ENCODE measurements at regions not wholly inside any gene's neighbourhood (a gene's known extent, or its start where the extent isn't known, plus 50 kb on each side); places are given as distances from the start of the nearest gene placed in this dataset.

GRCh38 chr5:87074072-87074471 is 193.6 kb upstream of the RASA1 start:
- CTCF ChIA-PET (ENCODE audit: unreplicated experiment) = interaction anchor here (1.4 kb wide), 1 partner anchor 46 kb away, joined by 3 read pairs; no protein-coding TSS in a partner anchor
- peak overlapping the region; percentile 90; the same call in 1 of the 2 replicates for H2AFZ ChIP-seq (ENCODE audit: low read length)

GRCh38 chr5:87074934-87075541 is 192.6 kb upstream of the RASA1 start:
- peak overlapping the region; percentile 75 for H3K4me2 ChIP-seq (ENCODE audit: low read length)
- H4K20me1 ChIP-seq (ENCODE audit: insufficient read depth, low read length) = no peaks in the 10 kb centered on the region
- no peaks in the 10 kb centered on the region for H3K9me2 ChIP-seq (ENCODE audit: insufficient read depth, low read length)
- intact Hi-C loops (cut with micrococcal nuclease; ENCODE audit: unreplicated experiment) = loop anchor here (5.0 kb wide), 1 partner anchor 327 kb away; no protein-coding TSS in a partner anchor
- peak; percentile 90 for DNase-seq (ENCODE audit: low spot score)
- H3K79me2 ChIP-seq (ENCODE audit: insufficient read depth, low read depth, low read length) = no peaks in the 10 kb centered on the region
- CTCF ChIA-PET (ENCODE audit: unreplicated experiment) = interaction anchor here (0.6 to 1.4 kb wide), 2 partner anchors 45 to 429 kb away, joined by 3 read pairs; no protein-coding TSS in a partner anchor
- POLR2A ChIA-PET = interaction anchor here (0.7 to 2.0 kb wide), 10 partner anchors 10 to 446 kb away, joined by 3 to 12 read pairs (median 4); partner anchors contain the start of gene RASA1
- peak overlapping the region; percentile 84 for H3K27ac ChIP-seq (ENCODE audit: low read depth, low read length, poor library complexity, severe bottlenecking)
- H3K36me3 ChIP-seq (ENCODE audit: insufficient read depth, low read length) = no peaks in the 10 kb centered on the region
- H3K4me3 ChIP-seq (ENCODE audit: low read depth, low read length, poor library complexity, severe bottlenecking) = peak overlapping the region; percentile 19
- peak overlapping the region; percentile 90 for H2AFZ ChIP-seq (ENCODE audit: low read length)
- H3K4me1 ChIP-seq (ENCODE audit: insufficient read depth, low read length, poor library complexity, severe bottlenecking) = peaks cover 46% of the 10 kb centered on the region
- BruUV-seq (replicated peaks) = no TSS peak
- no peaks in the 10 kb centered on the region for H3K9me3 ChIP-seq (ENCODE audit: low read length)
- TF ChIP-seq EZH2phosphoT487 (IDR thresholded peaks at IDR 0.05; ENCODE audit: borderline replicate concordance, low read depth, low read length) (no peak), CTCF (conservative IDR thresholded peaks at IDR 0.05; ENCODE audit: low read length) (no peak)

More at GRCh38 chr5:87074072-87074471, 193.6 kb upstream of the RASA1 start:
- Histone ChIP-seq H3K4me1 (ENCODE audit: insufficient read depth, low read length, poor library complexity, severe bottlenecking) (peaks cover 43% of the 10 kb centered on the region), H3K79me2 (ENCODE audit: insufficient read depth, low read depth, low read length) (no peaks in the 10 kb centered on the region), H4K20me1 (ENCODE audit: insufficient read depth, low read length) (no peaks in the 10 kb centered on the region), H3K9me3 (ENCODE audit: low read length) (no peaks in the 10 kb centered on the region), H3K36me3 (ENCODE audit: insufficient read depth, low read length) (no peaks in the 10 kb centered on the region), H3K27ac (ENCODE audit: low read depth, low read length, poor library complexity, severe bottlenecking) (peak overlapping the region; percentile 84), H3K9me2 (ENCODE audit: insufficient read depth, low read length) (no peaks in the 10 kb centered on the region), H3K4me2 (ENCODE audit: low read length) (peak overlapping the region; percentile 75; the same call in 1 of the 2 replicates), H3K4me3 (ENCODE audit: low read depth, low read length, poor library complexity, severe bottlenecking) (no peak overlapping the region)
- POLR2A ChIA-PET = interaction anchor here (0.6 to 2.0 kb wide), 6 partner anchors 8 to 191 kb away, joined by 3 to 12 read pairs (median 6); no protein-coding TSS in a partner anchor
- intact Hi-C loops (cut with micrococcal nuclease; ENCODE audit: unreplicated experiment) = loop anchor here (5.0 kb wide), 1 partner anchor 328 kb away; no protein-coding TSS in a partner anchor
- peak; percentile 44 for DNase-seq (ENCODE audit: low spot score)
- BruUV-seq (replicated peaks) = no TSS peak
- TF ChIP-seq EZH2phosphoT487 (IDR thresholded peaks at IDR 0.05; ENCODE audit: borderline replicate concordance, low read depth, low read length) = no peak
- TF ChIP-seq CTCF (conservative IDR thresholded peaks at IDR 0.05; ENCODE audit: low read length) = no peak

GRCh38 chr5:87076411-87076810 is 191.3 kb upstream of the RASA1 start:
- DNase-seq (ENCODE audit: low spot score) = no peak
- no peak overlapping the region for H3K4me3 ChIP-seq (ENCODE audit: low read depth, low read length, poor library complexity, severe bottlenecking)
- TF ChIP-seq EZH2phosphoT487 (IDR thresholded peaks at IDR 0.05; ENCODE audit: borderline replicate concordance, low read depth, low read length) = no peak
- TF ChIP-seq CTCF (conservative IDR thresholded peaks at IDR 0.05; ENCODE audit: low read length) = no peak
- H3K4me1 ChIP-seq (ENCODE audit: insufficient read depth, low read length, poor library complexity, severe bottlenecking) = peaks cover 56% of the 10 kb centered on the region
- intact Hi-C loops (cut with micrococcal nuclease; ENCODE audit: unreplicated experiment) = no loop called here
- no TSS peak for BruUV-seq (replicated peaks)
- POLR2A ChIA-PET = interaction anchor here (1.4 kb wide), 1 partner anchor 41 kb away, joined by 4 read pairs; no protein-coding TSS in a partner anchor
- no peaks in the 10 kb centered on the region for H3K9me3 ChIP-seq (ENCODE audit: low read length)
- no peak overlapping the region for H3K4me2 ChIP-seq (ENCODE audit: low read length)
- H3K27ac ChIP-seq (ENCODE audit: low read depth, low read length, poor library complexity, severe bottlenecking) = no peak overlapping the region
- H3K9me2 ChIP-seq (ENCODE audit: insufficient read depth, low read length) = no peaks in the 10 kb centered on the region
- H4K20me1 ChIP-seq (ENCODE audit: insufficient read depth, low read length) = no peaks in the 10 kb centered on the region
- no peaks in the 10 kb centered on the region for H3K36me3 ChIP-seq (ENCODE audit: insufficient read depth, low read length)
- no peak overlapping the region for H2AFZ ChIP-seq (ENCODE audit: low read length)
- CTCF ChIA-PET (ENCODE audit: unreplicated experiment) = no interaction called here
- no peaks in the 10 kb centered on the region for H3K79me2 ChIP-seq (ENCODE audit: insufficient read depth, low read depth, low read length)

All from OCI-LY7 (cell line).